A549 (cell line): ENCODE measurements at regions not wholly inside any gene's neighbourhood (a gene's known extent, or its start where the extent isn't known, plus 50 kb on each side); places are given as distances from the start of the nearest gene placed in this dataset.

Source experiments
- ATAC-seq, 2 experiments: fragments of 200-7000 bp in 1 of 2; fragments of >200 bp in 1 of 2; cut with Nextera tagmentation in 1 of 2; cut with Tn5 transposase in 1 of 2; 3 replicates each; pipeline versions ENCODE4 v1.8.0 to v1.9.1; 2018 to 2020; ENCODE audit warnings: mild to moderate bottlenecking in 1 of 2, moderate library complexity in 1 of 2
- CTCF ChIA-PET: fragments of 300-600 bp; sonication (Branson Sonifier 250); formaldehyde crosslinking; extraction: SDS; loops from one replicate; lab custom pipeline; 2021; ENCODE audit warnings: antibody characterized with exemption, inconsistent platforms; lab: Yijun Ruan, JAX
- POLR2A ChIA-PET: fragments of 350-600 bp; formaldehyde crosslinking; extraction: SDS; loops from one replicate; lab custom pipeline; 2021; ENCODE audit warnings: antibody characterized with exemption, inconsistent platforms; lab: Yijun Ruan, JAX
- DNase-seq, 2 experiments: peaks; one replicate each; pipeline versions ENCODE4 v3.0.0 to v3.0.0-alpha.2; 2011 to 2016; ENCODE audit warnings: low read depth in 1 of 2, low spot score in 1 of 2
- FAIRE-seq: peaks from 2 replicates; lab custom pipeline; 2011; peaks lifted over from hg19 to GRCh38; lab: Jason Lieb, UNC
- H3K27ac ChIP-seq, 2 experiments: fragments of >200 bp; sonication (Bioruptor Twin); formaldehyde crosslinking; 3 replicates each; pipeline ENCODE4 v1.5.1; 2016 to 2017
- H3K4me1 ChIP-seq: fragments of >200 bp; sonication (Bioruptor Twin); formaldehyde crosslinking; 3 replicates; pipeline ENCODE4 v1.6.1; 2016
- H3K4me2 ChIP-seq: fragments of >200 bp; sonication (Bioruptor Twin); formaldehyde crosslinking; 3 replicates; pipeline ENCODE4 v1.6.1; 2016
- H3K4me3 ChIP-seq: fragments of >200 bp; sonication (Bioruptor Twin); formaldehyde crosslinking; 3 replicates; pipeline ENCODE4 v1.5.1; 2016
- H3K9me3 ChIP-seq: fragments of >200 bp; sonication (Bioruptor Twin); formaldehyde crosslinking; 3 replicates; pipeline ENCODE4 v1.6.1; 2016
- BHLHE40 ChIP-seq: IDR thresholded peaks from 2 replicates; pipeline ENCODE4 v1.6.1; 2012; ENCODE audit warnings: low read depth, low read length, inconsistent platforms
- CEBPB ChIP-seq, 2 experiments: fragments of >200 bp in 1 of 2; sonication (Bioruptor Twin) in 1 of 2; formaldehyde crosslinking in 1 of 2; IDR thresholded peaks; 2 replicates each; pipeline ENCODE4 v1.6.1; 2012 to 2016
- EHF ChIP-seq: fragments of 250-450 bp; sonication (Bioruptor Pico); IDR thresholded peaks from 2 replicates; pipeline ENCODE4 v1.5.0; 2020; ENCODE audit warnings: mild to moderate bottlenecking
- FOSL2 ChIP-seq, 2 experiments: fragments of 450-650 bp in 1 of 2; fragments of >200 bp in 1 of 2; sonication (Bioruptor Twin) in 1 of 2; formaldehyde crosslinking; IDR thresholded peaks; 2 replicates each; pipeline versions ENCODE4 v1.5.0 to v1.6.1; 2016 to 2020; ENCODE audit warnings: mild to moderate bottlenecking in 1 of 2, moderate library complexity in 1 of 2
- GATA3 ChIP-seq: IDR thresholded peaks from 2 replicates; pipeline ENCODE4 v1.6.1; 2012; ENCODE audit warnings: borderline replicate concordance
- HDAC2 ChIP-seq: fragments of 200-600 bp; sonication (generic); IDR thresholded peaks from 2 replicates; pipeline ENCODE4 v1.6.1; 2016
- HOXA7 ChIP-seq: fragments of 250-450 bp; sonication (Bioruptor Pico); IDR thresholded peaks from 2 replicates; pipeline ENCODE4 v1.5.0; 2020; ENCODE audit warnings: mild to moderate bottlenecking, moderate library complexity
- HOXB5 ChIP-seq: fragments of 250-450 bp; sonication (Bioruptor Pico); IDR thresholded peaks from 2 replicates; pipeline ENCODE4 v1.5.0; 2020; ENCODE audit warnings: mild to moderate bottlenecking, moderate library complexity
- KDM5A ChIP-seq: fragments of 200-600 bp; sonication (generic); IDR thresholded peaks from 2 replicates; pipeline ENCODE4 v1.6.1; 2016; ENCODE audit warnings: antibody characterized with exemption, mild to moderate bottlenecking
- MAZ ChIP-seq: fragments of 150-350 bp; IDR thresholded peaks from 2 replicates; pipeline ENCODE4 v1.6.1; 2014; ENCODE audit warnings: antibody characterized with exemption, low read depth, low read length, borderline replicate concordance
- MYC ChIP-seq: IDR thresholded peaks from 2 replicates; pipeline ENCODE4 v1.6.1; 2012; ENCODE audit warnings: mild to moderate bottlenecking, inconsistent platforms, low read length, improper control_type of control experiment, borderline replicate concordance
- PHF8 ChIP-seq: fragments of 200-600 bp; sonication (generic); IDR thresholded peaks from 2 replicates; pipeline ENCODE4 v1.6.1; 2016; ENCODE audit warnings: low read depth, mild to moderate bottlenecking, antibody characterized with exemption, moderate library complexity, borderline replicate concordance
- POLR2A ChIP-seq: IDR thresholded peaks from 2 replicates; pipeline ENCODE4 v1.6.1; 2012; ENCODE audit warnings: mild to moderate bottlenecking, low read length
- POLR2AphosphoS2 ChIP-seq: conservative IDR thresholded peaks from 2 replicates; pipeline ENCODE4 v1.6.1; 2012; ENCODE audit warnings: low read length, improper control_type of control experiment, inconsistent platforms
- RCOR1 ChIP-seq: fragments of 150-350 bp; IDR thresholded peaks from 2 replicates; pipeline ENCODE4 v1.6.1; 2014; ENCODE audit warnings: antibody characterized with exemption, low read length, low read depth
- RFX5 ChIP-seq: fragments of 450-650 bp; IDR thresholded peaks from 2 replicates; pipeline ENCODE4 v1.7.1; 2014; ENCODE audit warnings: antibody characterized with exemption, mild to moderate bottlenecking, moderate library complexity
- RNF2 ChIP-seq: fragments of 200-600 bp; sonication (generic); IDR thresholded peaks from 2 replicates; pipeline ENCODE4 v1.6.1; 2016; ENCODE audit warnings: low read depth, mild to moderate bottlenecking, antibody characterized with exemption, moderate library complexity, borderline replicate concordance
- SMC3 ChIP-seq: fragments of >200 bp; sonication (Bioruptor Twin); formaldehyde crosslinking; IDR thresholded peaks from 3 replicates; pipeline ENCODE4 v1.6.1; 2018; ENCODE audit warnings: inconsistent platforms
- TFCP2L1 ChIP-seq: fragments of 250-450 bp; sonication (Bioruptor Pico); IDR thresholded peaks from 2 replicates; pipeline ENCODE4 v1.5.0; 2021; ENCODE audit warnings: mild to moderate bottlenecking
- ZC3H11A ChIP-seq: fragments of 450-650 bp; IDR thresholded peaks from 2 replicates; pipeline ENCODE4 v1.6.1; 2014; ENCODE audit warnings: antibody characterized with exemption, mild to moderate bottlenecking
- WGBS: methylation state at CpG from one replicate; pipeline ENCODE4 v1.1.6; 2017; ENCODE audit errors: missing lambda C conversion rate; 5-methylcytosine and 5-hydroxymethylcytosine counted together
- TF ChIP-seq, protein P1 (sequence below): IDR thresholded peaks from 2 replicates; pipeline ENCODE4 v1.6.1; 2012
- TF ChIP-seq, protein P2 (sequence below): fragments of 250-450 bp; sonication (Bioruptor Pico); IDR thresholded peaks from 2 replicates; pipeline ENCODE4 v1.5.0; 2021; ENCODE audit warnings: mild to moderate bottlenecking, moderate library complexity, borderline replicate concordance
- TF ChIP-seq, protein P3 (sequence below): IDR thresholded peaks from 2 replicates; pipeline ENCODE4 v1.6.1; 2012; ENCODE audit warnings: low read depth, borderline replicate concordance
- TF ChIP-seq, protein P4 (sequence below): IDR thresholded peaks from 2 replicates; pipeline ENCODE4 v1.6.1; 2012

DNA sequence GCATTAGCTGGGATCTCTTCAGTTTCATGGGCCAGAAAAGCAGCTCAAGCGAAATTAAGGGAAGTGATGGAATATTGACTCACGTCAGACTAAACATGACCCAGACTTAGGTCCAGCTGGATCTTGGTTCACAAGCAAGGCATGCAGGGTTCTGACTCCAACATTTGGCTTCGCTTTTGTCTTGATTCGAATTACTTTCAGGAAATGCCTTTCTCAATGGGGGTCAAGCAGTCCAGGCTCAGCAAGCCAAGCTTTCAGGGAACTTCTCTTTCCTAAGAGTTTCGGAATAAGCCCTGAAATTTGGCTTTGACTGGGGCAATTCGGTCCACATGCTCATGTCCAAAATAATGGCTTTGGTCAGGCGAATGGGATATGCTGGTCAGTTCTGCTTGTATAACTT is 678.7 kb upstream of the TMEM132C start:
- 2% methylated on average over 7 of the region's 7 CpGs for WGBS
- ATAC-seq: no peak
- Histone ChIP-seq H3K4me3 (no peak overlapping the region), H3K9me3 (no peaks in the 10 kb centered on the region), H3K4me1 (no peaks in the 10 kb centered on the region), H3K4me2 (no peak overlapping the region), H3K27ac (no peak overlapping the region)
- ChIA-PET CTCF (no interaction called here), POLR2A (no interaction called here)
- no peak for FAIRE-seq
- TF ChIP-seq SMC3 (no peak), BHLHE40 (no peak), RFX5 (no peak), FOSL2 (IDR thresholded peaks at IDR 0.05) (no peak), FOSL2 (CRISPR knock-in tag; IDR thresholded peaks at IDR 0.05) (no peak), MYC (no peak), PHF8 (no peak), CEBPB (IDR thresholded peaks at IDR 0.05) (no peak), RNF2 (no peak), GATA3 (no peak), POLR2AphosphoS2 (no peak), HDAC2 (no peak), TFCP2L1 (CRISPR knock-in tag) (no peak), EHF (CRISPR knock-in tag) (no peak), POLR2A (no peak), HOXB5 (no peak)
- TF ChIP-seq, protein P1, sequence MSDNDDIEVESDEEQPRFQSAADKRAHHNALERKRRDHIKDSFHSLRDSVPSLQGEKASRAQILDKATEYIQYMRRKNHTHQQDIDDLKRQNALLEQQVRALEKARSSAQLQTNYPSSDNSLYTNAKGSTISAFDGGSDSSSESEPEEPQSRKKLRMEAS: no peak
- TF ChIP-seq, protein P2, sequence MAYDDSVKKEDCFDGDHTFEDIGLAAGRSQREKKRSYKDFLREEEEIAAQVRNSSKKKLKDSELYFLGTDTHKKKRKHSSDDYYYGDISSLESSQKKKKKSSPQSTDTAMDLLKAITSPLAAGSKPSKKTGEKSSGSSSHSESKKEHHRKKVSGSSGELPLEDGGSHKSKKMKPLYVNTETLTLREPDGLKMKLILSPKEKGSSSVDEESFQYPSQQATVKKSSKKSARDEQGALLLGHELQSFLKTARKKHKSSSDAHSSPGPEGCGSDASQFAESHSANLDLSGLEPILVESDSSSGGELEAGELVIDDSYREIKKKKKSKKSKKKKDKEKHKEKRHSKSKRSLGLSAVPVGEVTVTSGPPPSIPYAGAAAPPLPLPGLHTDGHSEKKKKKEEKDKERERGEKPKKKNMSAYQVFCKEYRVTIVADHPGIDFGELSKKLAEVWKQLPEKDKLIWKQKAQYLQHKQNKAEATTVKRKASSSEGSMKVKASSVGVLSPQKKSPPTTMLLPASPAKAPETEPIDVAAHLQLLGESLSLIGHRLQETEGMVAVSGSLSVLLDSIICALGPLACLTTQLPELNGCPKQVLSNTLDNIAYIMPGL (CRISPR knock-in tag): no peak
- no peak for DNase-seq

DNA sequence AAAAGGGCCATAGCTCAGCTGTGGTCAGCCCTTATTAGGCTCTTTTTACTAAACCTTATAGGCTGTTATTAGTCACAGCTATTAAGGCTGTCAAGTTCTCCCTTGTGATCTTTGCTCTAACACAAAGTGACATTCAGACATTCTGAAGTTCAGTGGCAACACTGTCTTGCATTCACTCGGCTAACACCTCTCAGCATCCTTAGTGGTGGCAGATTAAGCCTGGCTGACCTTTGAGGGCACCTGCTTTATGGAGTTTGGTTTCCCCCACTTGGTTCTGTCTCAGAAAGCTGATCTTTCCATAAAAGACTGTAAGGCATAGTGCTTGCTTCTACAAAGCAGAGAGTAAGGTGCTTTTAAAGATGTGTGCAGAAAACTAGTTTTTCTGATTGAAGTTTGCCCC is 677.4 kb upstream of the TMEM132C start:
- 0% methylated on average over 1 of the region's 1 CpG for WGBS
- H3K27ac ChIP-seq: no peak overlapping the region
- POLR2A ChIA-PET: no interaction called here
- CTCF ChIA-PET: no interaction called here
- ATAC-seq (no peak), DNase-seq (no peak), FAIRE-seq (no peak)
- TF ChIP-seq, protein P3, sequence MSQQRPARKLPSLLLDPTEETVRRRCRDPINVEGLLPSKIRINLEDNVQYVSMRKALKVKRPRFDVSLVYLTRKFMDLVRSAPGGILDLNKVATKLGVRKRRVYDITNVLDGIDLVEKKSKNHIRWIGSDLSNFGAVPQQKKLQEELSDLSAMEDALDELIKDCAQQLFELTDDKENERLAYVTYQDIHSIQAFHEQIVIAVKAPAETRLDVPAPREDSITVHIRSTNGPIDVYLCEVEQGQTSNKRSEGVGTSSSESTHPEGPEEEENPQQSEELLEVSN: no peak
- TF ChIP-seq, protein P2 (CRISPR knock-in tag): no peak
- no peak for TF ChIP-seq GATA3
- no peak for TF ChIP-seq TFCP2L1 (CRISPR knock-in tag)
- no peak for TF ChIP-seq PHF8
- H3K9me3 ChIP-seq: no peaks in the 10 kb centered on the region
- H3K4me3 ChIP-seq: no peak overlapping the region
- H3K4me1 ChIP-seq: no peaks in the 10 kb centered on the region
- no peak overlapping the region for H3K4me2 ChIP-seq

DNA sequence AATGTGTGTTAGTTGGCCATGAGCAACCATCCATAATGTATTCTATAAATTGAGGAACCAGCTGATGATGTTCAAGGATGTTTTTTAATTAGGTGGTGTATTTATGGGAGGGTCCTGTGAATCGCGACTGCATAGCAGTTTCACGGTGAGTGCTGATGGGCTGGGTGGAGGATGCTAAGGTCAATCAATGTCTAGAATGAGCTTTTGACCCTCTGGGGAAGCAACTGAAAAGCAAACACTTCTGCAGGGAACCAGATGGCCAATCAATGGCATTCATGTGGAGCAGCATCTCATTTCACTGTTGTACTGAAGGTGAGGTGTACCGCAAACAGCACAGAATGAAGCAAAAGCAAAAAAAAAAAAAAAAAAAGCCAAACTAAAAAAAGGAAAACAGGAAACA is 676.1 kb upstream of the TMEM132C start:
- ChIA-PET CTCF (interaction anchor here (0.6 kb wide), 1 partner anchor 20 kb away, joined by 3 read pairs; no protein-coding TSS in a partner anchor), POLR2A (no interaction called here)
- Histone ChIP-seq H3K4me3 (no peak overlapping the region), H3K4me1 (no peaks in the 10 kb centered on the region), H3K9me3 (no peaks in the 10 kb centered on the region), H3K27ac (no peak overlapping the region), H3K4me2 (no peak overlapping the region)
- FAIRE-seq (no peak), ATAC-seq (no peak), DNase-seq (no peak)
- TF ChIP-seq, protein P3: no peak
- TF ChIP-seq, protein P4, sequence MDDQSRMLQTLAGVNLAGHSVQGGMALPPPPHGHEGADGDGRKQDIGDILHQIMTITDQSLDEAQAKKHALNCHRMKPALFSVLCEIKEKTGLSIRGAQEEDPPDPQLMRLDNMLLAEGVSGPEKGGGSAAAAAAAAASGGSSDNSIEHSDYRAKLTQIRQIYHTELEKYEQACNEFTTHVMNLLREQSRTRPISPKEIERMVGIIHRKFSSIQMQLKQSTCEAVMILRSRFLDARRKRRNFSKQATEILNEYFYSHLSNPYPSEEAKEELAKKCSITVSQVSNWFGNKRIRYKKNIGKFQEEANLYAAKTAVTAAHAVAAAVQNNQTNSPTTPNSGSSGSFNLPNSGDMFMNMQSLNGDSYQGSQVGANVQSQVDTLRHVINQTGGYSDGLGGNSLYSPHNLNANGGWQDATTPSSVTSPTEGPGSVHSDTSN: no peak
- TF ChIP-seq MAZ: no peak
- TF ChIP-seq RCOR1: no peak
- TF ChIP-seq TFCP2L1 (CRISPR knock-in tag): no peak
- TF ChIP-seq KDM5A: no peak
- no peak for TF ChIP-seq POLR2A
- TF ChIP-seq HOXA7 (CRISPR knock-in tag): no peak
- TF ChIP-seq POLR2AphosphoS2: no peak
- TF ChIP-seq ZC3H11A: no peak
- WGBS: 23% methylated on average over 4 of the region's 4 CpGs
